PFSK-1 (cell line): ENCODE measurements at regions not wholly inside any gene's neighbourhood (a gene's known extent, or its start where the extent isn't known, plus 50 kb on each side); places are given as distances from the start of the nearest gene placed in this dataset.

ENCODE experiments used
- FOXP2 ChIP-seq: optimal IDR thresholded peaks from 2 replicates; pipeline ENCODE3; 2011; ENCODE audit warnings: borderline replicate concordance, control low read depth, inconsistent platforms; ENCODE audit not compliant: insufficient read depth; ENCODE audit errors: extremely low read length, extremely low read depth
- POLR2AphosphoS5 ChIP-seq: IDR thresholded peaks from 2 replicates; pipeline ENCODE4 v1.6.1; 2012; ENCODE audit warnings: low read depth, mild to moderate bottlenecking, control low read depth, low read length, moderate library complexity
- REST ChIP-seq, 2 experiments: IDR thresholded peaks; 2 replicates each; pipeline versions ENCODE4 v1.6.1 to v1.8.0; 2011 to 2012; ENCODE audit warnings: low read depth in 2 of 2, low read length in 2 of 2, control low read depth in 1 of 2, inconsistent platforms in 1 of 2, mild to moderate bottlenecking in 1 of 2, moderate library complexity in 1 of 2; ENCODE audit not compliant: insufficient read depth in 1 of 2
- TAF1 ChIP-seq: IDR thresholded peaks from 2 replicates; pipeline ENCODE4 v1.6.1; 2012; ENCODE audit warnings: low read length, control low read depth, borderline replicate concordance; ENCODE audit not compliant: insufficient read depth

DNA sequence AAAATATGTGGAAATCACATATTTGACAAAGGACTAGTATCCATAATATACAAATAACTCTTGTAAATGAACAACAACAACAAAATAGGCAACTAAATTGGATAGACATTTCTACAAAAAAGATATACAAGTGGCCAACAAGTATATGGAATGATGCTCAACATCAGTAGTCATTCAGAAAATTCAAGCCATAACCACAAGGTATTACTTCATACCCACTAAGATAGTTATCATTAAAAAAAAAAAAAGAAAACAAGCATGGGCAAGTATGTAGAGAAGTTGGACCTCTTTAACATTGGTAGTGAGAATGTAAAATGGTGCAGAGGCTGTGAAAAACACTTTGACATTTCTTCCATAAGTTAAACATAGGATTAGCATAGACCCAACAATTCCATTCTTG lies 80.8 kb downstream of the CYP26A1 start:
- no peak for TF ChIP-seq TAF1
- no peak for TF ChIP-seq REST (IDR thresholded peaks at IDR 0.05; ENCODE audit: insufficient read depth in 1 of 2, low read depth in 2 of 2, low read length in 2 of 2)
- no peak for TF ChIP-seq POLR2AphosphoS5
- TF ChIP-seq FOXP2, result no peak
